Uterus (tissue), 2 donors: ENCODE measurements at regions not wholly inside any gene's neighbourhood (a gene's known extent, or its start where the extent isn't known, plus 50 kb on each side); places are given as distances from the start of the nearest gene placed in this dataset.

ENCODE experiments used
- POLR2A ChIP-seq, 2 donors: fragments of 450-650 bp; IDR thresholded peaks; one replicate each; pipeline ENCODE4 v1.6.1; 2016; ENCODE audit warnings: antibody characterized with exemption in 2 of 2, mild to moderate bottlenecking in 1 of 2, moderate library complexity in 1 of 2
- TF ChIP-seq, protein P1 (sequence below), 4 experiments: fragments of 200-600 bp in 2 of 4; fragments of 450-650 bp in 2 of 4; sonication (generic) in 2 of 4; IDR thresholded peaks; one replicate each; pipeline ENCODE4 v1.5.1; 2016 to 2019; ENCODE audit warnings: antibody characterized with exemption in 4 of 4, mild to moderate bottlenecking in 2 of 4, moderate library complexity in 1 of 4

- TF ChIP-seq, protein P1, sequence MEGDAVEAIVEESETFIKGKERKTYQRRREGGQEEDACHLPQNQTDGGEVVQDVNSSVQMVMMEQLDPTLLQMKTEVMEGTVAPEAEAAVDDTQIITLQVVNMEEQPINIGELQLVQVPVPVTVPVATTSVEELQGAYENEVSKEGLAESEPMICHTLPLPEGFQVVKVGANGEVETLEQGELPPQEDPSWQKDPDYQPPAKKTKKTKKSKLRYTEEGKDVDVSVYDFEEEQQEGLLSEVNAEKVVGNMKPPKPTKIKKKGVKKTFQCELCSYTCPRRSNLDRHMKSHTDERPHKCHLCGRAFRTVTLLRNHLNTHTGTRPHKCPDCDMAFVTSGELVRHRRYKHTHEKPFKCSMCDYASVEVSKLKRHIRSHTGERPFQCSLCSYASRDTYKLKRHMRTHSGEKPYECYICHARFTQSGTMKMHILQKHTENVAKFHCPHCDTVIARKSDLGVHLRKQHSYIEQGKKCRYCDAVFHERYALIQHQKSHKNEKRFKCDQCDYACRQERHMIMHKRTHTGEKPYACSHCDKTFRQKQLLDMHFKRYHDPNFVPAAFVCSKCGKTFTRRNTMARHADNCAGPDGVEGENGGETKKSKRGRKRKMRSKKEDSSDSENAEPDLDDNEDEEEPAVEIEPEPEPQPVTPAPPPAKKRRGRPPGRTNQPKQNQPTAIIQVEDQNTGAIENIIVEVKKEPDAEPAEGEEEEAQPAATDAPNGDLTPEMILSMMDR (IDR thresholded peaks at IDR 0.05) = no peak
- no peak for TF ChIP-seq POLR2A (IDR thresholded peaks at IDR 0.05)
Observed at GRCh38 chr17:77001487-77001886, 133.3 kb downstream of the MGAT5B start.
